PC-3 (cell line): ENCODE measurements at regions not wholly inside any gene's neighbourhood (a gene's known extent, or its start where the extent isn't known, plus 50 kb on each side); places are given as distances from the start of the nearest gene placed in this dataset.
A peak's percentile ranks its signal among the peaks of the same experiment; 100 is the strongest.

Source experiments
- ATAC-seq: fragments of 200-7000 bp; cut with Tn5 transposase; 2 replicates; pipeline ENCODE4 v1.9.1; 2020; ENCODE audit warnings: mild to moderate bottlenecking, moderate library complexity
- BruUV-seq: library from RNA; stranded (reverse); fragments of 400-500 nt; replicated peaks from 2 replicates; lab custom pipeline; 2021; lab: Mats Ljungman, UMichigan
- CTCF ChIA-PET: fragments of 300-600 bp; sonication (Branson Sonifier 250); formaldehyde crosslinking; loops from one replicate; lab custom pipeline; 2022; ENCODE audit warnings: antibody characterized with exemption; lab: Charles Lee
- POLR2A ChIA-PET: fragments of 300-600 bp; sonication (Branson Sonifier 250); formaldehyde crosslinking; loops from one replicate; lab custom pipeline; 2022; ENCODE audit warnings: antibody characterized with exemption; ENCODE audit not compliant: unreplicated experiment; lab: Charles Lee
- DNase-seq: peaks from one replicate; pipeline ENCODE4 v3.0.0-alpha.2; 2015
- H2AFZ ChIP-seq: fragments of 300-600 bp; sonication (generic); 2 replicates; pipeline ENCODE4 v1.6.0; 2016; ENCODE audit warnings: antibody characterized with exemption, low read length
- H3F3A ChIP-seq: fragments of 300-600 bp; sonication (generic); one replicate; pipeline ENCODE4 v1.6.0; 2017; ENCODE audit warnings: antibody characterized with exemption, low read length, control low read depth, mild to moderate bottlenecking; ENCODE audit not compliant: unreplicated experiment
- H3K27ac ChIP-seq: fragments of 300-600 bp; sonication (generic); 2 replicates; pipeline ENCODE4 v1.5.1; 2016; ENCODE audit warnings: mild to moderate bottlenecking, low read length
- H3K27me3 ChIP-seq: fragments of 300-600 bp; sonication (generic); 2 replicates; pipeline ENCODE4 v1.6.1; 2016; ENCODE audit warnings: low read length, mixed read lengths
- H3K36me3 ChIP-seq: fragments of 300-600 bp; sonication (generic); 2 replicates; pipeline ENCODE4 v1.6.1; 2016; ENCODE audit warnings: low read depth, mixed run types, low read length, mixed read lengths
- H3K4me1 ChIP-seq: fragments of 300-600 bp; sonication (generic); 2 replicates; pipeline ENCODE4 v1.5.1; 2016; ENCODE audit warnings: low read length; ENCODE audit not compliant: insufficient read depth
- H3K4me2 ChIP-seq: fragments of 300-600 bp; sonication (generic); 2 replicates; pipeline ENCODE4 v1.6.0; 2016; ENCODE audit warnings: low read length
- H3K4me3 ChIP-seq: fragments of 300-600 bp; sonication (generic); 2 replicates; pipeline ENCODE4 v1.5.1; 2016; ENCODE audit warnings: mild to moderate bottlenecking, low read length, mixed read lengths
- H3K79me2 ChIP-seq: fragments of 300-600 bp; sonication (generic); 2 replicates; pipeline ENCODE4 v1.6.1; 2017; ENCODE audit warnings: low read length, mixed read lengths
- H3K9ac ChIP-seq: fragments of 300-600 bp; sonication (generic); 2 replicates; pipeline ENCODE4 v1.6.0; 2016; ENCODE audit warnings: mild to moderate bottlenecking, low read length
- H3K9me2 ChIP-seq: fragments of 300-600 bp; sonication (generic); replicated peaks from 2 replicates; pipeline ENCODE4 v1.6.1; 2016; ENCODE audit warnings: mixed run types, low read length, mixed read lengths
- H3K9me3 ChIP-seq: fragments of 300-600 bp; sonication (generic); 2 replicates; pipeline ENCODE4 v1.6.1; 2016; ENCODE audit warnings: low read length, mixed read lengths
- H4K20me1 ChIP-seq: fragments of 300-600 bp; sonication (generic); 2 replicates; pipeline ENCODE4 v1.6.1; 2016; ENCODE audit warnings: low read length, mixed read lengths
- EZH2 ChIP-seq: fragments of 300-600 bp; sonication (generic); IDR thresholded peaks from one replicate; pipeline ENCODE4 v1.6.1; 2017; ENCODE audit warnings: antibody characterized with exemption, mild to moderate bottlenecking, low read length; ENCODE audit not compliant: unreplicated experiment
- EZH2phosphoT487 ChIP-seq: fragments of 300-600 bp; sonication (generic); IDR thresholded peaks from 2 replicates; pipeline ENCODE4 v1.6.1; 2018; ENCODE audit warnings: mild to moderate bottlenecking, antibody characterized with exemption, low read length, borderline replicate concordance
- intact Hi-C: fragments of 100-400 bp; cut with micrococcal nuclease; formaldehyde crosslinking; loops from 2 replicates; pipeline ENCODE4 v1.9.0; 2023
- TF ChIP-seq, protein P1 (sequence below): fragments of 300-600 bp; sonication (generic); conservative IDR thresholded peaks from 2 replicates; pipeline ENCODE4 v1.5.1; 2017; ENCODE audit warnings: antibody characterized with exemption, low read depth, mild to moderate bottlenecking, low read length

DNA sequence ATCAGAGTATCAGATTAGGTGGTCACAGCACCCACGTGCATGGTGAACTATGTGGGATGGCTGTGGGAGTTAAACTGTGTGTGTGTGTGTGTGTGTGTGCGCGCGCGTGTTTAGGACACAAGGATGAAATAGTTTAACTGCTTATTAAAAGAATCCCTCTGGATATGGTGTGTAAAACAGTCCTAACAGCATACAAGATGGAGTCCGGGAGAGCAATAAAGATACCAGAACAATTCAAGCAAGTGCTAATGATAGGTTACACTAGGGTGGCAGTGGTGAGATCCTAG is 202.2 kb downstream of the IPMK start:
- Histone ChIP-seq H3K4me2 (0 out of 2 replicates have a peak overlapping the region, but pooled peaks have one; percentile 20), H2AFZ (peak overlapping the region; percentile 31), H3K9me3 (no peaks in the 10 kb centered on the region), H3K9ac (no peak overlapping the region), H3K27me3 (no peaks in the 10 kb centered on the region), H3K4me1 (peaks cover 12% of the 10 kb centered on the region; the same call in 1 of the 2 replicates), H4K20me1 (no peaks in the 10 kb centered on the region), H3K4me3 (no peak overlapping the region), H3F3A (no peaks in the 10 kb centered on the region), H3K36me3 (no peaks in the 10 kb centered on the region), H3K79me2 (no peaks in the 10 kb centered on the region), H3K9me2 (no peaks in the 10 kb centered on the region), H3K27ac (no peak overlapping the region)
- TF ChIP-seq, protein P1, sequence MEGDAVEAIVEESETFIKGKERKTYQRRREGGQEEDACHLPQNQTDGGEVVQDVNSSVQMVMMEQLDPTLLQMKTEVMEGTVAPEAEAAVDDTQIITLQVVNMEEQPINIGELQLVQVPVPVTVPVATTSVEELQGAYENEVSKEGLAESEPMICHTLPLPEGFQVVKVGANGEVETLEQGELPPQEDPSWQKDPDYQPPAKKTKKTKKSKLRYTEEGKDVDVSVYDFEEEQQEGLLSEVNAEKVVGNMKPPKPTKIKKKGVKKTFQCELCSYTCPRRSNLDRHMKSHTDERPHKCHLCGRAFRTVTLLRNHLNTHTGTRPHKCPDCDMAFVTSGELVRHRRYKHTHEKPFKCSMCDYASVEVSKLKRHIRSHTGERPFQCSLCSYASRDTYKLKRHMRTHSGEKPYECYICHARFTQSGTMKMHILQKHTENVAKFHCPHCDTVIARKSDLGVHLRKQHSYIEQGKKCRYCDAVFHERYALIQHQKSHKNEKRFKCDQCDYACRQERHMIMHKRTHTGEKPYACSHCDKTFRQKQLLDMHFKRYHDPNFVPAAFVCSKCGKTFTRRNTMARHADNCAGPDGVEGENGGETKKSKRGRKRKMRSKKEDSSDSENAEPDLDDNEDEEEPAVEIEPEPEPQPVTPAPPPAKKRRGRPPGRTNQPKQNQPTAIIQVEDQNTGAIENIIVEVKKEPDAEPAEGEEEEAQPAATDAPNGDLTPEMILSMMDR, result no peak
- TF ChIP-seq EZH2phosphoT487 (no peak), EZH2 (no peak)
- ChIA-PET POLR2A (no interaction called here), CTCF (no interaction called here)
- no TSS peak for BruUV-seq
- intact Hi-C loops, result loop anchor here (1.0 kb wide), 6 partner anchors 87 to 726 kb away; no protein-coding TSS in a partner anchor
- peak; percentile 14 for ATAC-seq
- no peak for DNase-seq

DNA sequence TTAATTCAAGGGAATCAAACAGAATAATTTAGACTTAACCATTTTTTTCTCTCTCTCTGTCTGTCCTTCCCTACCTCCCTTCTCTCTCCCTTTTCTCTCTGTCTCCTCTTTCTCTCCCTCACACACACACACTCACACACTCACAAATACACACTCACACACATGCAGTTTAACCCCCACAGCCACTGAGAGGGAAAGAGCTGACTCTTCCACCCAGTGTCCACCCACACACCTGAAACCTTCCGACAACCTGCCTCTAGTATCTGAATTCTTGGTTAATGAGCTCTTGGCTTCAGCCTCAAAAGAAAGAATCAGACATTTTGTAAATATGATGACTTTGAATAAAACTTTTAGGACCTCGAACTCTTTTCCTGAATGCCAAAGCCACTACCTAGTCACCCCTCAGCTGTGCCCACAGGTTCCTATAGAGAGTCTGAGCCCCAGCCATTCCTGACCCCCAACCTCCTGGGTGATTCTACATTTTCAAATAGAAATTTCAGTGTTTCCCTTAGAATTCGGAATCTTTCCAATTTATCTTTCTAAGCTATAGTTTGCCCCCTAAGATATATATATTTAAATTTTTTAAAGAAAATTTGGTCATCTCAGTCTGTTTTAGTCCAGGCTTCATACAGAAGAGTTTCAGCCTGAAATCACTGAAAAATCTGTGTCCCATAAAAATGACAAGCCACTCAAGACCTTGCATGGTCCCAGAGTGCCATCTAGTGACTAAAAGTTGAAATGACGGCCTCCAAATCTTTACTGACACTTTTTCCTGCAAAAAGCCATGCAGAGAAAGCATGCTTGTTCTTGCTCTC is 202.8 kb downstream of the IPMK start:
- Histone ChIP-seq H3K9me3 (no peaks in the 10 kb centered on the region), H3K79me2 (no peaks in the 10 kb centered on the region), H2AFZ (peak overlapping the region; percentile 31), H3K9me2 (no peaks in the 10 kb centered on the region), H3K27ac (no peak overlapping the region), H3F3A (no peaks in the 10 kb centered on the region), H3K4me2 (0 out of 2 replicates have a peak overlapping the region, but pooled peaks have one; percentile 20), H4K20me1 (no peaks in the 10 kb centered on the region), H3K9ac (no peak overlapping the region), H3K36me3 (no peaks in the 10 kb centered on the region), H3K27me3 (no peaks in the 10 kb centered on the region), H3K4me3 (no peak overlapping the region), H3K4me1 (peaks cover 12% of the 10 kb centered on the region; the same call in 1 of the 2 replicates)
- TF ChIP-seq EZH2phosphoT487 (no peak), EZH2 (no peak)
- TF ChIP-seq, protein P1, result peak; percentile 96
- peak; percentile 61 for ATAC-seq
- POLR2A ChIA-PET, result interaction anchor here (0.6 kb wide), 1 partner anchor 25 kb away, joined by 3 read pairs; no protein-coding TSS in a partner anchor
- peak; percentile 92 for DNase-seq
- CTCF ChIA-PET, result interaction anchor here (0.5 to 1.0 kb wide), 4 partner anchors 25 to 352 kb away, joined by 3 to 5 read pairs (median 4); no protein-coding TSS in a partner anchor
- BruUV-seq, result no TSS peak
- intact Hi-C loops, result loop anchor here (1.0 to 5.0 kb wide), 9 partner anchors 21 to 726 kb away; no protein-coding TSS in a partner anchor
